ENCODE measurements at regions not wholly inside any gene's neighbourhood (a gene's known extent, or its start where the extent isn't known, plus 50 kb on each side); places are given as distances from the start of the nearest gene placed in this dataset.

- no peak for DNase-seq (ENCODE audit: low read depth)
Measured at GRCh38 chr14:34213332-34213731, 248.7 kb downstream of the SPTSSA start.

GRCh38 chr14:34212172-34212929 lies 249.7 kb downstream of the SPTSSA start:
- peak; percentile 48 for DNase-seq (ENCODE audit: low read depth)

GRCh38 chr14:34211732-34212131 lies 250.3 kb downstream of the SPTSSA start:
- no peak for DNase-seq (ENCODE audit: low read depth)

- no peak for DNase-seq (ENCODE audit: low read depth)
Measured at GRCh38 chr14:34208532-34208931, 253.5 kb downstream of the SPTSSA start.

GRCh38 chr14:34205799-34206198 lies 254.9 kb upstream of the EGLN3 start:
- DNase-seq (ENCODE audit: low read depth), result no peak

GRCh38 chr14:34204774-34205173 lies 253.9 kb upstream of the EGLN3 start:
- DNase-seq (ENCODE audit: low read depth), result no peak

- DNase-seq (ENCODE audit: low read depth), result peak; percentile 9
Measured at GRCh38 chr14:34203251-34203722, 252.4 kb upstream of the EGLN3 start.

GRCh38 chr14:34201909-34202637 lies 251.2 kb upstream of the EGLN3 start:
- no peak for DNase-seq (ENCODE audit: low read depth)

- DNase-seq (ENCODE audit: low read depth), result peak; percentile 37
Measured at GRCh38 chr14:34199585-34199984, 248.7 kb upstream of the EGLN3 start.

- DNase-seq (ENCODE audit: low read depth), result no peak
Measured at GRCh38 chr14:34198096-34198495, 247.2 kb upstream of the EGLN3 start.

- no peak for DNase-seq (ENCODE audit: low read depth)
Measured at GRCh38 chr14:34195964-34196363, 245.1 kb upstream of the EGLN3 start.

- no peak for DNase-seq (ENCODE audit: low read depth)
Measured at GRCh38 chr14:34190717-34191116, 239.8 kb upstream of the EGLN3 start.

- DNase-seq (ENCODE audit: low read depth), result no peak
Measured at GRCh38 chr14:34189866-34190265, 239.0 kb upstream of the EGLN3 start.

GRCh38 chr14:34187519-34188044 lies 236.7 kb upstream of the EGLN3 start:
- DNase-seq (ENCODE audit: low read depth), result no peak

GRCh38 chr14:34187061-34187460 lies 236.2 kb upstream of the EGLN3 start:
- DNase-seq (ENCODE audit: low read depth), result no peak

- DNase-seq (ENCODE audit: low read depth), result no peak
Measured at GRCh38 chr14:34184126-34184525, 233.3 kb upstream of the EGLN3 start.

GRCh38 chr14:34183478-34183877 lies 232.6 kb upstream of the EGLN3 start:
- DNase-seq (ENCODE audit: low read depth), result no peak

- DNase-seq (ENCODE audit: low read depth), result no peak
Measured at GRCh38 chr14:34181338-34181737, 230.5 kb upstream of the EGLN3 start.

- no peak for DNase-seq (ENCODE audit: low read depth)
Measured at GRCh38 chr14:34180869-34181268, 230.0 kb upstream of the EGLN3 start.

- DNase-seq (ENCODE audit: low read depth), result no peak
Measured at GRCh38 chr14:34180434-34180833, 229.6 kb upstream of the EGLN3 start.

- DNase-seq (ENCODE audit: low read depth), result no peak
Measured at GRCh38 chr14:34179727-34180126, 228.9 kb upstream of the EGLN3 start.

GRCh38 chr14:34177466-34177865 lies 226.6 kb upstream of the EGLN3 start:
- DNase-seq (ENCODE audit: low read depth), result no peak

- no peak for DNase-seq (ENCODE audit: low read depth)
Measured at GRCh38 chr14:34175574-34175973, 224.7 kb upstream of the EGLN3 start.
